Ishikawa (cell line): ENCODE measurements at regions not wholly inside any gene's neighbourhood (a gene's known extent, or its start where the extent isn't known, plus 50 kb on each side); places are given as distances from the start of the nearest gene placed in this dataset.

Experiments used
- CEBPB ChIP-seq: IDR thresholded peaks from 2 replicates; pipeline ENCODE4 v1.6.1; 2012
- CREB1 ChIP-seq: IDR thresholded peaks from 2 replicates; pipeline ENCODE4 v1.6.1; 2012; ENCODE audit warnings: low read depth
- EP300 ChIP-seq: IDR thresholded peaks from 2 replicates; pipeline ENCODE4 v1.6.1; 2012; ENCODE audit warnings: borderline replicate concordance
- NFIC ChIP-seq: IDR thresholded peaks from 2 replicates; pipeline ENCODE4 v1.6.1; 2012
- RAD21 ChIP-seq: IDR thresholded peaks from 2 replicates; pipeline ENCODE4 v1.6.1; 2012; ENCODE audit warnings: low read depth
- TAF1 ChIP-seq: IDR thresholded peaks from 2 replicates; pipeline ENCODE4 v1.6.1; 2012; ENCODE audit warnings: low read depth, mild to moderate bottlenecking
- TCF12 ChIP-seq: IDR thresholded peaks from 2 replicates; pipeline ENCODE4 v1.6.1; 2012; ENCODE audit warnings: low read depth
- YY1 ChIP-seq: IDR thresholded peaks from 2 replicates; pipeline ENCODE4 v1.6.1; 2012; ENCODE audit warnings: low read depth
- ZBTB7A ChIP-seq: IDR thresholded peaks from 2 replicates; pipeline ENCODE4 v1.6.1; 2012; ENCODE audit warnings: low read depth
- TF ChIP-seq, protein P1 (sequence below): IDR thresholded peaks from 2 replicates; pipeline ENCODE4 v1.6.1; 2012; ENCODE audit warnings: low read depth, mild to moderate bottlenecking
- TF ChIP-seq, protein P2 (sequence below): IDR thresholded peaks from 2 replicates; pipeline ENCODE4 v1.6.1; 2012

GRCh38 chrX:84729408-84729807, 227.2 kb upstream of the HDX start:
- TF ChIP-seq TAF1 (no peak), YY1 (no peak), ZBTB7A (no peak), TCF12 (no peak), NFIC (no peak), RAD21 (no peak), EP300 (no peak), CREB1 (no peak), CEBPB (no peak)
- TF ChIP-seq, protein P1, sequence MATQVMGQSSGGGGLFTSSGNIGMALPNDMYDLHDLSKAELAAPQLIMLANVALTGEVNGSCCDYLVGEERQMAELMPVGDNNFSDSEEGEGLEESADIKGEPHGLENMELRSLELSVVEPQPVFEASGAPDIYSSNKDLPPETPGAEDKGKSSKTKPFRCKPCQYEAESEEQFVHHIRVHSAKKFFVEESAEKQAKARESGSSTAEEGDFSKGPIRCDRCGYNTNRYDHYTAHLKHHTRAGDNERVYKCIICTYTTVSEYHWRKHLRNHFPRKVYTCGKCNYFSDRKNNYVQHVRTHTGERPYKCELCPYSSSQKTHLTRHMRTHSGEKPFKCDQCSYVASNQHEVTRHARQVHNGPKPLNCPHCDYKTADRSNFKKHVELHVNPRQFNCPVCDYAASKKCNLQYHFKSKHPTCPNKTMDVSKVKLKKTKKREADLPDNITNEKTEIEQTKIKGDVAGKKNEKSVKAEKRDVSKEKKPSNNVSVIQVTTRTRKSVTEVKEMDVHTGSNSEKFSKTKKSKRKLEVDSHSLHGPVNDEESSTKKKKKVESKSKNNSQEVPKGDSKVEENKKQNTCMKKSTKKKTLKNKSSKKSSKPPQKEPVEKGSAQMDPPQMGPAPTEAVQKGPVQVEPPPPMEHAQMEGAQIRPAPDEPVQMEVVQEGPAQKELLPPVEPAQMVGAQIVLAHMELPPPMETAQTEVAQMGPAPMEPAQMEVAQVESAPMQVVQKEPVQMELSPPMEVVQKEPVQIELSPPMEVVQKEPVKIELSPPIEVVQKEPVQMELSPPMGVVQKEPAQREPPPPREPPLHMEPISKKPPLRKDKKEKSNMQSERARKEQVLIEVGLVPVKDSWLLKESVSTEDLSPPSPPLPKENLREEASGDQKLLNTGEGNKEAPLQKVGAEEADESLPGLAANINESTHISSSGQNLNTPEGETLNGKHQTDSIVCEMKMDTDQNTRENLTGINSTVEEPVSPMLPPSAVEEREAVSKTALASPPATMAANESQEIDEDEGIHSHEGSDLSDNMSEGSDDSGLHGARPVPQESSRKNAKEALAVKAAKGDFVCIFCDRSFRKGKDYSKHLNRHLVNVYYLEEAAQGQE = no peak
- TF ChIP-seq, protein P2, sequence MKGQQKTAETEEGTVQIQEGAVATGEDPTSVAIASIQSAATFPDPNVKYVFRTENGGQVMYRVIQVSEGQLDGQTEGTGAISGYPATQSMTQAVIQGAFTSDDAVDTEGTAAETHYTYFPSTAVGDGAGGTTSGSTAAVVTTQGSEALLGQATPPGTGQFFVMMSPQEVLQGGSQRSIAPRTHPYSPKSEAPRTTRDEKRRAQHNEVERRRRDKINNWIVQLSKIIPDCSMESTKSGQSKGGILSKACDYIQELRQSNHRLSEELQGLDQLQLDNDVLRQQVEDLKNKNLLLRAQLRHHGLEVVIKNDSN = no peak
